Esophagus squamous epithelium (tissue), 5 donors: ENCODE measurements at regions not wholly inside any gene's neighbourhood (a gene's known extent, or its start where the extent isn't known, plus 50 kb on each side); places are given as distances from the start of the nearest gene placed in this dataset.

ENCODE experiments used
- DNase-seq: peaks from one replicate; lab custom pipeline; 2025; lab: John Stamatoyannopoulos, UW
- H3K27ac ChIP-seq, 4 donors: fragments of 200-600 bp; sonication (generic); one replicate each; pipeline ENCODE4 v1.5.1; 2016 to 2019; ENCODE audit warnings: mild to moderate bottlenecking in 1 of 4
- H3K27me3 ChIP-seq, 4 donors: fragments of 200-600 bp; sonication (generic); 1 replicate in 3 of 4; 2 replicates in 1 of 4; pipeline versions ENCODE4 v1.5.1 to v1.6.0; 2017 to 2021; ENCODE audit warnings: antibody characterized with exemption in 1 of 4
- H3K36me3 ChIP-seq, 3 donors: fragments of 200-600 bp; sonication (generic); one replicate each; pipeline ENCODE4 v1.5.1; 2016 to 2019
- H3K4me1 ChIP-seq, 3 donors: fragments of 200-600 bp; sonication (generic); one replicate each; pipeline ENCODE4 v1.5.1; 2017 to 2019
- H3K4me3 ChIP-seq, 4 donors: fragments of 200-600 bp; sonication (generic); 1 replicate in 3 of 4; 2 replicates in 1 of 4; pipeline ENCODE4 v1.5.1; 2016 to 2019; ENCODE audit warnings: mild to moderate bottlenecking in 2 of 4, moderate library complexity in 1 of 4
- H3K9me3 ChIP-seq, 3 donors: fragments of 200-600 bp; sonication (generic); one replicate each; pipeline ENCODE4 v1.5.1; 2016 to 2019
- POLR2A ChIP-seq, 4 donors: fragments of 450-650 bp; IDR thresholded peaks; one replicate each; pipeline ENCODE4 v1.6.1; 2017; ENCODE audit warnings: antibody characterized with exemption in 4 of 4, mild to moderate bottlenecking in 4 of 4, moderate library complexity in 3 of 4
- WGBS, 2 donors: methylation state at CpG; one replicate each; pipeline ENCODE4 v1.1.5; 2018; 5-methylcytosine and 5-hydroxymethylcytosine counted together
- intact Hi-C: fragments of 100-400 bp; cut with DNase I; formaldehyde crosslinking; loops from one replicate; pipeline ENCODE4 v1.15.0; 2022
- TF ChIP-seq, protein P1 (sequence below), 6 experiments: fragments of 450-650 bp in 4 of 6; fragments of 200-600 bp in 2 of 6; sonication (generic) in 2 of 6; IDR thresholded peaks; one replicate each; pipeline ENCODE4 v1.5.1; 2016 to 2019; ENCODE audit warnings: antibody characterized with exemption in 6 of 6, mild to moderate bottlenecking in 4 of 6, moderate library complexity in 4 of 6
- donor health status: DM: yes; HTN: yes; CAD: no.

GRCh38 chr5:173742432-173742816, 126.0 kb upstream of the BOD1 start:
- DNase-seq = no peak
- no peaks in the 10 kb centered on the region for H3K36me3 ChIP-seq
- no peak overlapping the region for H3K27ac ChIP-seq
- H3K4me3 ChIP-seq = no peak overlapping the region
- no peaks in the 10 kb centered on the region for H3K4me1 ChIP-seq
- H3K9me3 ChIP-seq = no peaks in the 10 kb centered on the region
- TF ChIP-seq, protein P1, sequence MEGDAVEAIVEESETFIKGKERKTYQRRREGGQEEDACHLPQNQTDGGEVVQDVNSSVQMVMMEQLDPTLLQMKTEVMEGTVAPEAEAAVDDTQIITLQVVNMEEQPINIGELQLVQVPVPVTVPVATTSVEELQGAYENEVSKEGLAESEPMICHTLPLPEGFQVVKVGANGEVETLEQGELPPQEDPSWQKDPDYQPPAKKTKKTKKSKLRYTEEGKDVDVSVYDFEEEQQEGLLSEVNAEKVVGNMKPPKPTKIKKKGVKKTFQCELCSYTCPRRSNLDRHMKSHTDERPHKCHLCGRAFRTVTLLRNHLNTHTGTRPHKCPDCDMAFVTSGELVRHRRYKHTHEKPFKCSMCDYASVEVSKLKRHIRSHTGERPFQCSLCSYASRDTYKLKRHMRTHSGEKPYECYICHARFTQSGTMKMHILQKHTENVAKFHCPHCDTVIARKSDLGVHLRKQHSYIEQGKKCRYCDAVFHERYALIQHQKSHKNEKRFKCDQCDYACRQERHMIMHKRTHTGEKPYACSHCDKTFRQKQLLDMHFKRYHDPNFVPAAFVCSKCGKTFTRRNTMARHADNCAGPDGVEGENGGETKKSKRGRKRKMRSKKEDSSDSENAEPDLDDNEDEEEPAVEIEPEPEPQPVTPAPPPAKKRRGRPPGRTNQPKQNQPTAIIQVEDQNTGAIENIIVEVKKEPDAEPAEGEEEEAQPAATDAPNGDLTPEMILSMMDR (IDR thresholded peaks at IDR 0.05) = no peak
- no peak for TF ChIP-seq POLR2A (IDR thresholded peaks at IDR 0.05)
- 65 to 66% methylated on average over 3 of the region's 3 CpGs for WGBS, 2 donors
- intact Hi-C loops = no loop called here
- H3K27me3 ChIP-seq = peaks cover 0 to 9% (median 0%) of the 10 kb centered on the region in 4 donors

GRCh38 chr5:173743641-173744343, 127.3 kb upstream of the BOD1 start:
- Histone ChIP-seq H3K27me3 (peaks cover 0 to under 1% (median 0%) of the 10 kb centered on the region in 4 donors), H3K4me3 (no peak overlapping the region), H3K4me1 (no peaks in the 10 kb centered on the region), H3K36me3 (no peaks in the 10 kb centered on the region), H3K27ac (peak overlapping the region in 1 of 4 donors; percentile 6), H3K9me3 (no peaks in the 10 kb centered on the region)
- intact Hi-C loops = no loop called here
- WGBS, 2 donors = 86 to 94% methylated on average over 9 of the region's 9 CpGs
- TF ChIP-seq POLR2A (IDR thresholded peaks at IDR 0.05) = no peak
- TF ChIP-seq, protein P1 (IDR thresholded peaks at IDR 0.05) = no peak
- DNase-seq = no peak

DNA sequence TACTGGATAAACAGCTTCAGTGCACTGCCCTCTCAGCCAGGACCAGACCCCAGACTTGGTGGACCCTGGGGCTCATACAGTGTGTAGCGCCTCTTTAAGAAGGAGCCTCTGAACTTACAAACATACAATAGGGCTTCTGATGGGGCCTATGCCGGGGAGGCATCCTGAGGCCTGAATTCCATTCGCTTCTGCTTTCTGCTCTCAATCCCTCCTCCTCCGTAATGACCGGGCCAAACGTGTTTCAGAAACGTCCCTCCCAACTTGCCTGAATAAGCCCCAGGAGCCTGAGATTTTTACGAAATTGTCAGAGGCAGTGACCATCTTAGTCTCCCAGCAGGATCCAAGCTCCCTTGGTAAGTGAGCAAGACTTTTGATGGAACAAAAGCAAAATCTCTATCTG, 128.1 kb upstream of the BOD1 start:
- TF ChIP-seq, protein P1 (IDR thresholded peaks at IDR 0.05) = no peak
- no peak for TF ChIP-seq POLR2A (IDR thresholded peaks at IDR 0.05)
- Histone ChIP-seq H3K27me3 (no peaks in the 10 kb centered on the region), H3K9me3 (no peaks in the 10 kb centered on the region), H3K36me3 (no peaks in the 10 kb centered on the region), H3K4me1 (no peaks in the 10 kb centered on the region), H3K27ac (no peak overlapping the region), H3K4me3 (no peak overlapping the region)
- DNase-seq = no peak
- WGBS, 2 donors = 70 to 75% methylated on average over 2 to 8 of the region's 8 CpGs
- intact Hi-C loops = no loop called here

GRCh38 chr5:173745123-173745522, 128.7 kb upstream of the BOD1 start:
- no peak overlapping the region for H3K4me3 ChIP-seq
- whole genome bisulfite sequencing, 2 donors = 56 to 63% methylated on average over 3 to 4 of the region's 4 CpGs
- H3K27me3 ChIP-seq = no peaks in the 10 kb centered on the region
- H3K9me3 ChIP-seq = no peaks in the 10 kb centered on the region
- no peaks in the 10 kb centered on the region for H3K36me3 ChIP-seq
- DNase-seq = no peak
- H3K4me1 ChIP-seq = no peaks in the 10 kb centered on the region
- intact Hi-C loops = no loop called here
- TF ChIP-seq POLR2A (IDR thresholded peaks at IDR 0.05) = no peak
- TF ChIP-seq, protein P1 (IDR thresholded peaks at IDR 0.05) = no peak
- no peak overlapping the region for H3K27ac ChIP-seq

DNA sequence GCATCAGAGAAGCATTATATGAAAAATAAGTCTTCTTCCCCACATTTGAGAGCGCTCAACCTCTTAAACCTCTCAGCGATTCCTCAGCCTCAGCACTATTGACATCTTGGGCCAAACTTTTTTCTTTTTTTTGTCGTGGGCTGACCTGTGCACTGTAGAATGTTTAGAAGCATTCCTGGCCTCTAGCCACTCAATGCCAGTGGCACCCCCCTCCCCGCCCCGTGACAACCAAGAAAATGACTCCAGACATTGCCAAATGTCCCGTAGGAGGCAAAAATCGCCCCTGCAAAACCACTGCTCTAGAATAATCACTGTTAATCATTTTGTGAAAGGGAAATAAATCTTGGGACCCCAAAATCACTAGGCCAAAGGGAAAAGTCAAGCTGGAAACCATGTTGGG, 129.1 kb upstream of the BOD1 start:
- no peak for TF ChIP-seq POLR2A (IDR thresholded peaks at IDR 0.05)
- TF ChIP-seq, protein P1 (IDR thresholded peaks at IDR 0.05) = no peak
- no peaks in the 10 kb centered on the region for H3K9me3 ChIP-seq
- no peaks in the 10 kb centered on the region for H3K4me1 ChIP-seq
- H3K4me3 ChIP-seq = no peak overlapping the region
- no peak overlapping the region for H3K27ac ChIP-seq
- intact Hi-C loops = no loop called here
- 67 to 76% methylated on average over 5 to 6 of the region's 7 CpGs for WGBS, 2 donors
- no peak for DNase-seq
- no peaks in the 10 kb centered on the region for H3K36me3 ChIP-seq
- H3K27me3 ChIP-seq = no peaks in the 10 kb centered on the region
